H1 (cell line): ENCODE measurements at regions not wholly inside any gene's neighbourhood (a gene's known extent, or its start where the extent isn't known, plus 50 kb on each side); places are given as distances from the start of the nearest gene placed in this dataset.

Source experiments
- BRCA1 ChIP-seq: IDR thresholded peaks from 2 replicates; pipeline ENCODE4 v1.6.1; 2012; ENCODE audit warnings: low read depth, low read length, improper control_type of control experiment
- EP300 ChIP-seq, 2 experiments: IDR thresholded peaks; 1 replicate in 1 of 2; 2 replicates in 1 of 2; pipeline ENCODE4 v1.6.1; 2011 to 2012; ENCODE audit warnings: low read depth in 2 of 2, low read length in 2 of 2, mild to moderate bottlenecking in 2 of 2, borderline replicate concordance in 1 of 2, inconsistent platforms in 1 of 2, moderate library complexity in 1 of 2
- PHF8 ChIP-seq: fragments of 200-600 bp; sonication (generic); conservative IDR thresholded peaks from 2 replicates; pipeline ENCODE4 v1.7.1; 2012; ENCODE audit warnings: low read depth, mild to moderate bottlenecking, inconsistent platforms, low read length, moderate library complexity
- SIRT6 ChIP-seq: IDR thresholded peaks from one replicate; pipeline ENCODE4 v1.7.1; 2012; ENCODE audit warnings: low read length, inconsistent platforms
- SIX5 ChIP-seq: IDR thresholded peaks from 2 replicates; pipeline ENCODE4 v1.6.1; 2011; ENCODE audit warnings: mild to moderate bottlenecking, low read depth, low read length

- TF ChIP-seq SIRT6 = no peak
- TF ChIP-seq EP300 (IDR thresholded peaks at IDR 0.05; ENCODE audit: borderline replicate concordance in 1 of 2, low read depth in 2 of 2, low read length in 2 of 2) = no peak
- TF ChIP-seq SIX5 = no peak
- no peak for TF ChIP-seq BRCA1
- no peak for TF ChIP-seq PHF8
Observed at GRCh38 chr18:44507729-44508325, 172.9 kb upstream of the SETBP1 start (continued).
